ENCODE measurements at regions not wholly inside any gene's neighbourhood (a gene's known extent, or its start where the extent isn't known, plus 50 kb on each side); places are given as distances from the start of the nearest gene placed in this dataset.

GRCh38 chr17:77540531-77540930, 399.8 kb downstream of the SEC14L1 start:
- no peaks in the 10 kb centered on the region for H3K36me3 Mint-ChIP-seq
- CTCF ChIA-PET: interaction anchor here (6.4 kb wide), 1 partner anchor 474 kb away, joined by 99 read pairs; no protein-coding TSS in a partner anchor
- H3K4me3 Mint-ChIP-seq: no peak overlapping the region
- H3K4me1 Mint-ChIP-seq (ENCODE audit: low read depth): peaks cover 6% of the 10 kb centered on the region
- no peak overlapping the region for H3K27ac Mint-ChIP-seq
- intact Hi-C loops (cut with micrococcal nuclease): loop anchor here (5.0 kb wide), 1 partner anchor 472 kb away; no protein-coding TSS in a partner anchor
- POLR2A ChIA-PET: no interaction called here
- no peak for DNase-seq
- no peaks in the 10 kb centered on the region for H3K9me3 Mint-ChIP-seq
- H3K27me3 Mint-ChIP-seq: peaks cover 15% of the 10 kb centered on the region

DNA sequence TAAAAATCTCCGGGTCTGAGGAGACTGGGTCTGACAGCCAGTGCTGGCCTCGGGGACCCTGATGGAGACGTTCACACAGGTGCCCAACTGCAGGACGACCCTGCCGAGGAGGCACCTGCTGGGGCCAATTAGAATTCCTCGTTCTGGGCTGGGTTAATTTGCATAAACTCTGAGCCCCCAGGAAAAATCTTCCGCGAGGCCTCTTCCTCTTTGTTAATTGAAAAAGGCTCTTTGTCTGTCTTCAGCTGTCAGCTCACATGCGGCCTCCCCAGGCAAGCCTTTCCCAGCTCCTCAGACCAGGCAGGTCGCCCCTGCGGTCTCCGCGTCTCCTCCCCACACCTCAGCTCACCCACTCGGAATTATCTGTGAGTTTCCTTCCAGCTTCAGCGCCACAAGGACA, 400.2 kb downstream of the SEC14L1 start:
- ChIA-PET POLR2A (no interaction called here), CTCF (interaction anchor here (6.4 kb wide), 1 partner anchor 473 kb away, joined by 99 read pairs; no protein-coding TSS in a partner anchor)
- DNase-seq: no peak
- peaks cover 2% of the 10 kb centered on the region for H3K4me1 Mint-ChIP-seq (ENCODE audit: low read depth)
- H3K27me3 Mint-ChIP-seq: peaks cover 13% of the 10 kb centered on the region
- no peaks in the 10 kb centered on the region for H3K9me3 Mint-ChIP-seq
- intact Hi-C loops (cut with micrococcal nuclease): loop anchor here (5.0 kb wide), 1 partner anchor 471 kb away; no protein-coding TSS in a partner anchor
- H3K4me3 Mint-ChIP-seq: no peak overlapping the region
- H3K36me3 Mint-ChIP-seq: no peaks in the 10 kb centered on the region
- no peak overlapping the region for H3K27ac Mint-ChIP-seq

GRCh38 chr17:77542011-77542410, 401.2 kb downstream of the SEC14L1 start:
- ChIA-PET POLR2A (interaction anchor here (1.1 kb wide), 1 partner anchor 125 kb away, joined by 5 read pairs; no protein-coding TSS in a partner anchor), CTCF (interaction anchor here (0.6 to 6.4 kb wide), 18 partner anchors 14 to 481 kb away, joined by 3 to 99 read pairs (median 5); no protein-coding TSS in a partner anchor)
- Mint-ChIP-seq H3K4me3 (no peak overlapping the region), H3K4me1 (ENCODE audit: low read depth) (no peaks in the 10 kb centered on the region), H3K27ac (no peak overlapping the region), H3K9me3 (no peaks in the 10 kb centered on the region), H3K27me3 (peaks cover 11% of the 10 kb centered on the region), H3K36me3 (no peaks in the 10 kb centered on the region)
- no peak for DNase-seq
- intact Hi-C loops (cut with micrococcal nuclease): loop anchor here (1.0 to 5.0 kb wide), 3 partner anchors 107 to 470 kb away; no protein-coding TSS in a partner anchor

GRCh38 chr17:77542551-77543490, 402.1 kb downstream of the SEC14L1 start:
- POLR2A ChIA-PET: interaction anchor here (1.1 kb wide), 1 partner anchor 124 kb away, joined by 5 read pairs; no protein-coding TSS in a partner anchor
- DNase-seq: peak; percentile 76
- no peaks in the 10 kb centered on the region for H3K36me3 Mint-ChIP-seq
- H3K4me1 Mint-ChIP-seq (ENCODE audit: low read depth): no peaks in the 10 kb centered on the region
- H3K27ac Mint-ChIP-seq: no peak overlapping the region
- H3K4me3 Mint-ChIP-seq: no peak overlapping the region
- CTCF ChIA-PET: interaction anchor here (0.6 to 6.4 kb wide), 36 partner anchors 9 to 521 kb away, joined by 3 to 99 read pairs (median 4); no protein-coding TSS in a partner anchor
- H3K27me3 Mint-ChIP-seq: peaks cover 9% of the 10 kb centered on the region
- no peaks in the 10 kb centered on the region for H3K9me3 Mint-ChIP-seq
- intact Hi-C loops (cut with micrococcal nuclease): loop anchor here (1.0 to 5.0 kb wide), 3 partner anchors 106 to 469 kb away; no protein-coding TSS in a partner anchor

GRCh38 chr17:77543801-77544200, 403.0 kb downstream of the SEC14L1 start:
- Mint-ChIP-seq H3K4me1 (ENCODE audit: low read depth) (no peaks in the 10 kb centered on the region), H3K4me3 (no peak overlapping the region), H3K27me3 (peaks cover 6% of the 10 kb centered on the region), H3K9me3 (no peaks in the 10 kb centered on the region), H3K36me3 (no peaks in the 10 kb centered on the region), H3K27ac (no peak overlapping the region)
- intact Hi-C loops (cut with micrococcal nuclease): loop anchor here (2.0 to 5.0 kb wide), 2 partner anchors 197 to 468 kb away; no protein-coding TSS in a partner anchor
- no peak for DNase-seq
- POLR2A ChIA-PET: no interaction called here
- CTCF ChIA-PET: interaction anchor here (1.3 to 6.4 kb wide), 4 partner anchors 16 to 476 kb away, joined by 3 to 99 read pairs (median 28); no protein-coding TSS in a partner anchor

DNA sequence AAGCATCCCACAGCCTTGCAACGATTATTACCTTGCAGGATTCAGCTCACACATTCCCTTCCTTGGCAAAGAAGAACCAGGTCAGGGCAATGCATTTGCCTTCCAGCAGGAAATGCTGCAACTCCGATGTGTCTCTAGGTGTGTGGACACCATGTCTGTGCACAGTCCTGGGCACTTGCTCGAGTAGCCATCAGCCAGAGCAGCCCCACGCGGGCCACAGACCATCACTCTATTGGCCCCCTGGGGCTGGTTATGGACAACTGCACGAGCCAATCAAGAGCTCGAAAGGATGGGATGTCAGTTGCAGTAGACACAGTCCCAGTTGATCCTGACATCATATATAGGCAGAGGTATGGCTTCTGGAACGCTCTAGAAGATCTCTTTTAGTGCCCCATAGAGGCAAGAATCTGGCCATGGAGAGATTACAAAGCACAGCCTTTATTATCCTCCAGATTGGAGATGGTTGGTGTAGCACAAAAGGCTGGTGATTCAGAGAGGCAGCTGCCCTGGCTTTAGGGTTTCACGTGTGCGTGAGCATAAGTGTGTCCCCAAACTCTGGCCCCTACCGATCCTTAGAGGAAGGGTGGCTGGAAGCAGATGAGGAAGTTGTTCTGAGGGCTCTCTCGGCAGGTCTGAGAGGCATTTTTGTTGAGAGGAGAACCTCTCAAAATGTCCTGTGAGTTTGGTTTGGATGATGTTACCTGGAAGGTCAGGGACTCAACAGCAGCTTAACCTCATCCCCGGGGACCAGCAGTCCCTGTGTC, 403.8 kb downstream of the SEC14L1 start:
- no peak overlapping the region for H3K27ac Mint-ChIP-seq
- intact Hi-C loops (cut with micrococcal nuclease): loop anchor here (5.0 kb wide), 1 partner anchor 468 kb away; no protein-coding TSS in a partner anchor
- DNase-seq: no peak
- CTCF ChIA-PET: interaction anchor here (2.5 to 6.4 kb wide), 3 partner anchors 196 to 475 kb away, joined by 26 to 99 read pairs (median 30); no protein-coding TSS in a partner anchor
- no peaks in the 10 kb centered on the region for H3K4me1 Mint-ChIP-seq (ENCODE audit: low read depth)
- no peak overlapping the region for H3K4me3 Mint-ChIP-seq
- POLR2A ChIA-PET: no interaction called here
- H3K36me3 Mint-ChIP-seq: no peaks in the 10 kb centered on the region
- peaks cover 6% of the 10 kb centered on the region for H3K27me3 Mint-ChIP-seq
- H3K9me3 Mint-ChIP-seq: no peaks in the 10 kb centered on the region

GRCh38 chr17:77546772-77547241, 406.0 kb downstream of the SEC14L1 start:
- H3K4me3 Mint-ChIP-seq: no peak overlapping the region
- no peaks in the 10 kb centered on the region for H3K36me3 Mint-ChIP-seq
- no peaks in the 10 kb centered on the region for H3K27me3 Mint-ChIP-seq
- DNase-seq: no peak
- intact Hi-C loops (cut with micrococcal nuclease): no loop called here
- no peaks in the 10 kb centered on the region for H3K9me3 Mint-ChIP-seq
- POLR2A ChIA-PET: no interaction called here
- H3K4me1 Mint-ChIP-seq (ENCODE audit: low read depth): no peaks in the 10 kb centered on the region
- CTCF ChIA-PET: no interaction called here
- H3K27ac Mint-ChIP-seq: no peak overlapping the region

GRCh38 chr17:77548967-77549366, 408.2 kb downstream of the SEC14L1 start:
- Mint-ChIP-seq H3K9me3 (no peaks in the 10 kb centered on the region), H3K4me1 (ENCODE audit: low read depth) (no peaks in the 10 kb centered on the region), H3K27ac (no peak overlapping the region), H3K36me3 (no peaks in the 10 kb centered on the region), H3K4me3 (no peak overlapping the region), H3K27me3 (no peaks in the 10 kb centered on the region)
- CTCF ChIA-PET: no interaction called here
- POLR2A ChIA-PET: no interaction called here
- intact Hi-C loops (cut with micrococcal nuclease): no loop called here
- DNase-seq: no peak

DNA sequence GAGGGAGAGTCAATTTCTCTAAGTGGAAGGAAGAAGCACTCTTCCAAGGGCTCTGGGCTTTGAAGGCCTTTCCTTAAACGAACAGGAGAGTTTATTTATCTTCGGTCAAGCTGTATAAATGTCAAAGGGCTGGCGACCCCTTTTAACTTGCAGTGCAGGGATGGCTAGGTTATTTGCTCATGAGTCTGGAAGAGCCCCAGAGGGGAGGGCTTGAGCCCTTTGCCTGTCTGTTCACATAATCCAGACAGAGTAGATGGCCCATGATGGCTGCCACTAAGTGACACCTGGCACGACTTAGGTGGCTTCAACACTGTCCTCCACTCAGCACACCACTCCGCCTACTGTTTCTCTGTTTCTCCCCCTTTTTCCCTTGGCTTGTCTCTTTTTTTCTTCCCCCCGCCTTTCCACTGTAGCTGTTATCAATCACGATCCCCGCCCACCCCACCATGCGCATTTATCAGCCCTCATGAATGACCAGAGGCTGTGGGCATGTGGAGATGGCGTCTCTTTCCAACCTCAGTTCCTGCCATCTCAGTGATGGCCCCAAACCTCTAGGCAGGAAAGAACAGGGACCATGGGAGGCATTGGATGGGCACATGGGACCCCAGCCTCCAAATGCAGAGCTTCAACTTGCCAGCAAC, 408.7 kb upstream of the TNRC6C start:
- CTCF ChIA-PET: no interaction called here

GRCh38 chr17:77553459-77554066, 404.9 kb upstream of the TNRC6C start:
- intact Hi-C loops (cut with micrococcal nuclease): no loop called here
- H3K4me3 Mint-ChIP-seq: no peak overlapping the region
- no peaks in the 10 kb centered on the region for H3K4me1 Mint-ChIP-seq (ENCODE audit: low read depth)
- H3K9me3 Mint-ChIP-seq: no peaks in the 10 kb centered on the region
- H3K27me3 Mint-ChIP-seq: no peaks in the 10 kb centered on the region
- H3K27ac Mint-ChIP-seq: no peak overlapping the region
- no peaks in the 10 kb centered on the region for H3K36me3 Mint-ChIP-seq
- ChIA-PET POLR2A (interaction anchor here (0.6 kb wide), 1 partner anchor 43 kb away, joined by 3 read pairs; no protein-coding TSS in a partner anchor), CTCF (interaction anchor here (1.8 kb wide), 1 partner anchor 11 kb away, joined by 7 read pairs; no protein-coding TSS in a partner anchor)
- no peak for DNase-seq

More for the DNA sequence above, 408.7 kb upstream of the TNRC6C start:
- intact Hi-C loops (cut with micrococcal nuclease): no loop called here
- H3K27ac Mint-ChIP-seq: no peak overlapping the region
- H3K27me3 Mint-ChIP-seq: no peaks in the 10 kb centered on the region
- H3K9me3 Mint-ChIP-seq: no peaks in the 10 kb centered on the region
- no peaks in the 10 kb centered on the region for H3K4me1 Mint-ChIP-seq (ENCODE audit: low read depth)
- H3K36me3 Mint-ChIP-seq: no peaks in the 10 kb centered on the region
- DNase-seq: no peak
- no peak overlapping the region for H3K4me3 Mint-ChIP-seq
- POLR2A ChIA-PET: no interaction called here

- Mint-ChIP-seq H3K36me3 (no peaks in the 10 kb centered on the region), H3K9me3 (no peaks in the 10 kb centered on the region), H3K27me3 (peaks cover 4% of the 10 kb centered on the region), H3K27ac (no peak overlapping the region), H3K4me3 (no peak overlapping the region), H3K4me1 (ENCODE audit: low read depth) (no peaks in the 10 kb centered on the region)
- DNase-seq: no peak
- POLR2A ChIA-PET: no interaction called here
- CTCF ChIA-PET: no interaction called here
- intact Hi-C loops (cut with micrococcal nuclease): no loop called here
These were observed 403.3 kb upstream of the TNRC6C start for GRCh38 chr17:77555121-77555591.
